ENCODE measurements at regions not wholly inside any gene's neighbourhood (a gene's known extent, or its start where the extent isn't known, plus 50 kb on each side); places are given as distances from the start of the nearest gene placed in this dataset.

- TF ChIP-seq CTCF (conservative IDR thresholded peaks at IDR 0.05; ENCODE audit: low read depth, low read length): no peak
- DNase-seq (ENCODE audit: low read depth): no peak
- no peak overlapping the region for H3K4me3 ChIP-seq (ENCODE audit: low read depth, low read length)
Measured at GRCh38 chr2:183267148-183267827, 143.0 kb downstream of the NUP35 start.

- no peak for DNase-seq (ENCODE audit: low read depth)
- TF ChIP-seq CTCF (conservative IDR thresholded peaks at IDR 0.05; ENCODE audit: low read depth, low read length): no peak
- no peak overlapping the region for H3K4me3 ChIP-seq (ENCODE audit: low read depth, low read length)
Measured at GRCh38 chr2:183269956-183270355, 145.7 kb downstream of the NUP35 start.

- DNase-seq (ENCODE audit: low read depth): peak; percentile 3
- no peak for TF ChIP-seq CTCF (conservative IDR thresholded peaks at IDR 0.05; ENCODE audit: low read depth, low read length)
- H3K4me3 ChIP-seq (ENCODE audit: low read depth, low read length): no peak overlapping the region
Measured at GRCh38 chr2:183283209-183283608, 159.0 kb downstream of the NUP35 start.

- TF ChIP-seq CTCF (conservative IDR thresholded peaks at IDR 0.05; ENCODE audit: low read depth, low read length): no peak
- H3K4me3 ChIP-seq (ENCODE audit: low read depth, low read length): no peak overlapping the region
- no peak for DNase-seq (ENCODE audit: low read depth)
Measured at GRCh38 chr2:183284606-183285005, 160.4 kb downstream of the NUP35 start.

GRCh38 chr2:183291436-183291835, 167.2 kb downstream of the NUP35 start:
- no peak for DNase-seq (ENCODE audit: low read depth)
- H3K4me3 ChIP-seq (ENCODE audit: low read depth, low read length): no peak overlapping the region
- no peak for TF ChIP-seq CTCF (conservative IDR thresholded peaks at IDR 0.05; ENCODE audit: low read depth, low read length)

GRCh38 chr2:183292028-183292427, 167.8 kb downstream of the NUP35 start:
- no peak for DNase-seq (ENCODE audit: low read depth)
- H3K4me3 ChIP-seq (ENCODE audit: low read depth, low read length): no peak overlapping the region
- TF ChIP-seq CTCF (conservative IDR thresholded peaks at IDR 0.05; ENCODE audit: low read depth, low read length): no peak

DNA sequence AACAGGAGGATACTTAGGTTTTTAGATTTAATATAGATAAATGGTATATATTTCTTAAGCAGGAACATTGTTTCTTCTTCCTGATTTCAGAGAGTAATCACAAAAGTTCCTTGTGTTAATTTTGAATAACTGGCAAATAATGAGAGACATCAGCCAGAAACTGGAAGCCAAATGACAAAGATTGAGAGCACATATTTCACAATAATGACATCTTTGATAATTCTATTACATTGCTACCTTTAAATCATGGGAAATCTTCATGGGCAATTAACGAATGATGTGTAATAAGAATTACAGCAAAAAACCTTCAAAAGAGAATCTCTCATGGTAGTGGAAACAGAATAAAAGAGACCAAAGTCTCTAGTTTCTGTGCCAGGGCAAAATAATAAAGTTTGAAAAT, 215.1 kb downstream of the NUP35 start:
- no peak for DNase-seq (ENCODE audit: low read depth)
- no peak for TF ChIP-seq CTCF (conservative IDR thresholded peaks at IDR 0.05; ENCODE audit: low read depth, low read length)
- H3K4me3 ChIP-seq (ENCODE audit: low read depth, low read length): no peak overlapping the region

All from epithelial cell of proximal tubule (primary cell).